ENCODE measurements at regions not wholly inside any gene's neighbourhood (a gene's known extent, or its start where the extent isn't known, plus 50 kb on each side); places are given as distances from the start of the nearest gene placed in this dataset.

DNA sequence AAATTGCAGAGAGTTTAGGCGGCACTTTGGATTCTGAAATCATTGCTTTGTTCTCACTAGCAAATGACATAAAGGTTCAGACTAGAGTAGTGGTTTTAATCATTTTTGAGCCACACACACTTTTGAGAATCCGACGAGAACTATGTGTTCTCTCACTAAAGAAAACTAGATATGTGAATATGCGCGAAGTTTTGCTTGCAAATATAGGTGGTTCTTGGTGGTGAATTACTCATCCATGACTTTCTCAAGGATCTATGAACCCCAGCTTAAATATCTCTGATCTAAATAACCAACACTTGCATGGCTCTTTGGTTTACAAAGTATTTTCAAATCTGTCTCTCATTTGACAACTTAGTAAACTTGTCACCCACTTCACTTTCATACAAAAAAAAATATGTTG, 54.8 kb downstream of the NOG start:
- no peak for DNase-seq (ENCODE audit: low read depth in 2 of 2)

GRCh38 chr17:56648806-56649205, 55.3 kb downstream of the NOG start:
- no peak for DNase-seq (ENCODE audit: low read depth in 2 of 2)

GRCh38 chr17:56652628-56653027, 59.1 kb downstream of the NOG start:
- DNase-seq (ENCODE audit: low read depth in 2 of 2) = no peak

DNA sequence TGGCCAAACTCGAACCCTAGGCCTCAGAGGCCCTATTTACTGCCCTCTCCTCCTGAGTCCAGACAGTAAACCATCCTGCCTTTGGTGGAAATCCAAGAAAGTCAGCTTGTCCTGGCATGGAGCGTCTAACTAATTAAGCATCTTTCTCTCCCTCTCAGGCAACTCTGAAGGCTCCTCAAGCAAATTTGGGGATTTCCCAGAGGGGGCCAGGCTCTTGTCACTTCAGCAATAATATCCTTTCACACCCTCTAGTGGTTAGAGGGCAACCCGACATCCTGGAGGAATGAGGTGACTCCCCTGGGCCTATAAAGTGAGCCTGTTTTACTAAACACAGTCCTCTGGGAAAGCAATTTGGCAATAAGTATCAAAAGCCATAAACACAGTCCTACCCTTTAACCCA, 60.4 kb downstream of the NOG start:
- DNase-seq (ENCODE audit: low read depth in 2 of 2) = peak; percentile 34 to 52

GRCh38 chr17:56656701-56657327, 63.3 kb downstream of the NOG start:
- DNase-seq (ENCODE audit: low read depth in 2 of 2) = no peak

DNA sequence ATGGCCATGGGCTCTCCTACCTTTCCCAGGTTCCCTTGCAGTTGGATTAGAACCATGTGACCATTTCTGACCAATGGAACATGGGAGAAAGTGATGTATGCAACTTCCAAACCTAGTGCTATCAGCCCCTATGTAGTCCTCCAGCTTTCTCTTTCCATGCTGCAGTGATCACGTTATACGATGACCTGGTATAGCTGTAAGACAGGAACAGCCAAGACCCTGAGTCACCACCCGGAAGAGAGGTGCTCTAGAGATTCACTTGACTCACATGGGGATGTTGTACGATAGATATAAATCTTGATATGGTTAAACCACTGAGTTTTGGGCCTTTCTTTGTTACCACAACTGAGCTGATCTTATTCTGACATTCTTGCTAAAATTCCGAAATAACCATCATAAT, 65.1 kb downstream of the NOG start:
- no peak for DNase-seq (ENCODE audit: low read depth in 2 of 2)

DNA sequence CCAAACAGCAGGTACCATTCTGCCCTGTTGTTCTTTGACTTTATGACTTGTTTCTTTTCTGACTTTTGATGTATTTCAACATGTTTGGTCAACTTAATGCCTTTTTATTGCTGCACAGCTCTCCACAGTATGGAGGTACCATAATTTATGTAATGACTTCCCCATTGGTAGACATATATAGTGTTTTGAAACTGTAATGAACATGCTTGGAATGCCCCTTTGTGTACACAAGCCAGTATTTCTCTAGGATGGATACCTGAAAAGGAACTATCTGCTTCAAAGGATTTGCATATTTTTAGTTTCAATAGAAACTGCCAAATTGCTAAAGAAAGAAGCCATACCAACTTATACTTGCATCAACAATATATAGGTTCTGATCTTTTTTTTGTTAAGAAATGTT, 66.1 kb downstream of the NOG start:
- DNase-seq (ENCODE audit: low read depth in 2 of 2) = no peak

GRCh38 chr17:56661906-56662305, 68.4 kb downstream of the NOG start:
- DNase-seq (ENCODE audit: low read depth in 2 of 2) = peak in 1 of 2 donors; percentile 4

GRCh38 chr17:56665864-56666263, 72.4 kb downstream of the NOG start:
- DNase-seq (ENCODE audit: low read depth in 2 of 2) = no peak

GRCh38 chr17:56667925-56668458, 74.5 kb downstream of the NOG start:
- no peak for DNase-seq (ENCODE audit: low read depth in 2 of 2)

GRCh38 chr17:56672195-56672594, 78.7 kb downstream of the NOG start:
- DNase-seq (ENCODE audit: low read depth in 2 of 2) = no peak

DNA sequence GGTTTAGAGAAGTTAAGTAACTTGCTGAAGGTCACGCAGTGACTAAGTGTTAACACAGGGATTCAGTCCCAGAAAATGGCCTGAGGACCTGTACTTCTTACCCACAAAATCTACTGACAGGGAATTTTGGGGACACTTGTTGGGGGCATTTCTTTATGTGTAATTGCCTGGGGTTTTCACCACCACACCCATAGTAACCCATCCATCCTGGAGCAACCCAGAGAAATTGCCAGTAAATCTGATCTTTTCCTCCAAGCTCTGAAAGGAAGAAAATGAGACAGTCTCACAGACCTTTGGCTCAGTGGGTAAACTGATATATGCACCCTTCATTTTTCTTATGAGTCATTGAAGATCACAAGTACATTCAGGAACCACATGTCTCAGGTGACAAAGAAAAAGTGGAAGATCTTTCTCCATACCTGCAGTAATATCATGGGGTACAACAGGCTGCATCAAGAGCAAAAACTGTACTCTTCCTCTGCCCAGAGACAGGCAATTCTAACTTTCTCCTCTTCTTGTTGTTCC, 81.0 kb downstream of the NOG start:
- DNase-seq (ENCODE audit: low read depth in 2 of 2) = no peak

GRCh38 chr17:56675876-56676660, 82.6 kb downstream of the NOG start:
- DNase-seq (ENCODE audit: low read depth in 2 of 2) = no peak

GRCh38 chr17:56676810-56677209, 83.3 kb downstream of the NOG start:
- DNase-seq (ENCODE audit: low read depth in 2 of 2) = no peak

GRCh38 chr17:56678249-56679114, 85.0 kb downstream of the NOG start:
- peak in 1 of 2 donors; percentile 7 for DNase-seq (ENCODE audit: low read depth in 2 of 2)

- peak; percentile 44 to 54 for DNase-seq (ENCODE audit: low read depth in 2 of 2)
Measured at GRCh38 chr17:56679115-56679776, 85.7 kb downstream of the NOG start.

DNA sequence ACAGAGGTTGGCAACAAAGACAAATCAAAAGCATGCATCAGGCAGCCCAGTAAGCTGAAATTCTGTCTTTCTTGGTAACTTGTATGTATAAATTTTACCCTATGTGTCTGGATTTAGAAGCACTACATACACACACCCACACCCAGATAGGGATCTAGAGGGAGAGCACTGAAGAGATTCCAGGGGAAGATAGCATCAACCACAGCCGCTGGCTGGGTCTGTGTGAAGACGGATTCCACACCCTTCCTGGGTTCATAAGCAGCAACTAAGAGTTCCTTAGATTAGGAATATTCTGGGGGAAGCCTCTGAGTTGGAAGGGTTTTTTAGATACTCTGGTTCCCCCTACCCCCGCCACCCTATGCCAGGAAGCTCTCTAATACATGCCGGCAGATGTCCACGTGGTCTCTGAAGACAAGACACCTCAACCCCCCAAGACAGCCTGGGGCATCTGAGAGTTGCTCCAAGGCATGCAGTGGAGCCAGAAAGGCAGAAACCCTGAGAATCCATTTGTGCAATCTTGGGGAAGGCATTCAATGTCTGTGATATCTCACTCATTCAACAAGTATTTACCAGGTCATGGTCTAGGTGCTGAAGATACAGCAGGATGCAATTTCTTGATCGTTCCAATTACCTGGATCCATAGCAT, 86.4 kb downstream of the NOG start:
- DNase-seq (ENCODE audit: low read depth in 2 of 2) = no peak

- DNase-seq (ENCODE audit: low read depth in 2 of 2) = no peak
Measured at GRCh38 chr17:56680676-56681075, 87.2 kb downstream of the NOG start.

DNA sequence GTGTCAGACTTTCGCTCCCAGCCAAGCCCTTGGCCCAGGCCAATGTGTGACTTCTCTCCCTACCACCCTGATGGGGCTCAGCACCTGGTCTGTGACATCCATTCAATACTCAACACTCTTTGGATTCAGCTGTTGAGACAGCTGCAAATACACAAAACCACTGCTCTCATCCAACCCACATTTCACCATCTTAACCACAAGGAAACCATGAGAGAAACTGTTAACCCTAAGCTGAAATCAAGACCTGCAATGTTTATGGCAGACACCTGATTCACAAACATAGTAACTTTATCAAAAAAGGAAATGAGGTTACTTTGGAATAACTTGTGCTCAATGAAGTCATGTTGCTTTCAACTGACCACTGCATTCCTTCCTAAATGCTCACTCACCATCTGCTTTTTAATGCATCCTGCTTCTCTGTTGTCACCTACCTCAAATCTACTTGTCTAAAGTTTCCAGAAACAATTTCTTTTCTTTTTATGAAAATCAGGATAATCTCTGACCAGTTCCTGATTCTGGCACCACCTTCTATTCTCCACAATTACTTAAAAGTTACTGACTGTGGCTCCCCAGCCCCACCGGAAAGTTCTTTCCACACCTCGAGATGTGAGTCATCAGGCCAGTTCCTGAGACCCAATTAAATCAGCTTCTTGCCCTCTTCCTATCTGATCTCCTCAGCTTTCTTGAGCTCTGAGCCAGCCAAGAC, 88.2 kb downstream of the NOG start:
- DNase-seq (ENCODE audit: low read depth in 2 of 2) = peak; percentile 55 to 74

DNA sequence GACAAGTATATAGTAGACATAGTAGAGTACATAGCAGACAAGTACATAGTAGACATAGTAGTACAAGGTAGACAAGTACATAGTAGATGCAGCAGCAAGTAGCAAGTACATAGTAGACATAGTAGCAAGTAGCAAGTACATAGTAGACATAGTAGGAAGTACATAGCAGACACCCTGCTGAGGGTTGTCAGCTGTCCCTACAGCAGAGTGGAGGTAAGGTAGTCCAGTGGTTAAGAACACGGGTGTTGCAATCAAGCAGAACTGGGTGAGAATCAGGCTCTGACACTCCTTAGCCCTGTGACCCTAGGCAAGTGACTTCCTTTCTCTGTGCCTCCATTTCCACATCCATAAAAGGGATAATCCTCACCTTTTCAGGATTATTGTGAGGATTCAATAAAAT, 94.7 kb downstream of the NOG start:
- DNase-seq (ENCODE audit: low read depth in 2 of 2) = no peak

All from lung microvascular endothelial cell (primary cell).